HCT116 (cell line): ENCODE measurements at regions not wholly inside any gene's neighbourhood (a gene's known extent, or its start where the extent isn't known, plus 50 kb on each side); places are given as distances from the start of the nearest gene placed in this dataset.

ENCODE experiments used
- EZH2 ChIP-seq: fragments of 200-600 bp; sonication (generic); IDR thresholded peaks from 2 replicates; pipeline ENCODE4 v1.6.1; 2017; ENCODE audit warnings: antibody characterized with exemption, mixed run types
- JUND ChIP-seq: IDR thresholded peaks from 2 replicates; pipeline ENCODE4 v1.6.1; 2012
- MAX ChIP-seq: IDR thresholded peaks from 2 replicates; pipeline ENCODE4 v1.6.1; 2012
- POLR2A ChIP-seq: IDR thresholded peaks from 2 replicates; pipeline ENCODE4 v1.7.0; 2011; ENCODE audit warnings: borderline replicate concordance; ENCODE audit not compliant: insufficient read depth, insufficient read length; ENCODE audit errors: extremely low read depth
- SIN3A ChIP-seq: IDR thresholded peaks from 2 replicates; pipeline ENCODE4 v1.6.1; 2012; ENCODE audit warnings: low read depth
- YY1 ChIP-seq: IDR thresholded peaks from 2 replicates; pipeline ENCODE4 v1.6.1; 2011; ENCODE audit warnings: low read length, low read depth, moderate library complexity, mild to moderate bottlenecking; ENCODE audit not compliant: insufficient replicate concordance; ENCODE audit errors: extremely low read depth
- ZNF274 ChIP-seq: fragments of 200-500 bp; sonication (Bioruptor generic); IDR thresholded peaks from 2 replicates; pipeline ENCODE4 v1.6.1; 2014; ENCODE audit warnings: mild to moderate bottlenecking, low read depth, low read length, inconsistent platforms
- TF ChIP-seq, protein P1 (sequence below), 3 experiments: fragments of 200-600 bp in 1 of 3; sonication (generic) in 1 of 3; IDR thresholded peaks in 2 of 3; conservative IDR thresholded peaks in 1 of 3; 2 replicates each; pipeline ENCODE4 v1.5.1; 2012 to 2017; ENCODE audit warnings: low read depth in 2 of 3, low read length in 2 of 3, antibody characterized with exemption in 1 of 3, borderline replicate concordance in 1 of 3, control low read depth in 1 of 3, mild to moderate bottlenecking in 1 of 3, mixed read lengths in 1 of 3, mixed run types in 1 of 3, moderate library complexity in 1 of 3; ENCODE audit not compliant: insufficient read depth in 1 of 3
- TF ChIP-seq, protein P2 (sequence below): IDR thresholded peaks from 2 replicates; pipeline ENCODE4 v1.6.1; 2012

DNA sequence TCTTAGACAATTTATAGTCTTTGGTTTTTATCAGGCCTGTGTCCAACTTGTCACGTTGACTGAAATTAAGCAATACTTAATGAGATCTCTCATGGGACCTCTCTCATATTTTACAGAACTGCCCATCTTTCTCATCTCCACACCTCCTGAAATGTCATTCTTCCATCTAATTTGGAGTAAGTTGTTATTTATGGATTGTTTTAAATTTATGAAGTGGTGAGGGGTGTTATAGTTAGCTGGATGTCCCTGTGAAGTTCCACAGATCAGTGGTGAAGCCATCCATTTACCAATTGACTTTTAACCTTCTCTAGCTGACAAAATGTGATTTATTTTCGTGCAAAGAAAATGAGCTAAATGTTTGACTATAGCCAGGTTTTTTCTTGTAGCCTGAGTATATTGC is 824.9 kb downstream of the KCNJ2 start:
- TF ChIP-seq JUND (no peak), POLR2A (no peak), MAX (no peak), ZNF274 (no peak), EZH2 (no peak), SIN3A (no peak), YY1 (no peak)
- TF ChIP-seq, protein P1, sequence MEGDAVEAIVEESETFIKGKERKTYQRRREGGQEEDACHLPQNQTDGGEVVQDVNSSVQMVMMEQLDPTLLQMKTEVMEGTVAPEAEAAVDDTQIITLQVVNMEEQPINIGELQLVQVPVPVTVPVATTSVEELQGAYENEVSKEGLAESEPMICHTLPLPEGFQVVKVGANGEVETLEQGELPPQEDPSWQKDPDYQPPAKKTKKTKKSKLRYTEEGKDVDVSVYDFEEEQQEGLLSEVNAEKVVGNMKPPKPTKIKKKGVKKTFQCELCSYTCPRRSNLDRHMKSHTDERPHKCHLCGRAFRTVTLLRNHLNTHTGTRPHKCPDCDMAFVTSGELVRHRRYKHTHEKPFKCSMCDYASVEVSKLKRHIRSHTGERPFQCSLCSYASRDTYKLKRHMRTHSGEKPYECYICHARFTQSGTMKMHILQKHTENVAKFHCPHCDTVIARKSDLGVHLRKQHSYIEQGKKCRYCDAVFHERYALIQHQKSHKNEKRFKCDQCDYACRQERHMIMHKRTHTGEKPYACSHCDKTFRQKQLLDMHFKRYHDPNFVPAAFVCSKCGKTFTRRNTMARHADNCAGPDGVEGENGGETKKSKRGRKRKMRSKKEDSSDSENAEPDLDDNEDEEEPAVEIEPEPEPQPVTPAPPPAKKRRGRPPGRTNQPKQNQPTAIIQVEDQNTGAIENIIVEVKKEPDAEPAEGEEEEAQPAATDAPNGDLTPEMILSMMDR (IDR thresholded peaks at IDR 0.05 in 2 of 3, conservative IDR thresholded peaks at IDR 0.05 in 1 of 3; ENCODE audit: borderline replicate concordance in 1 of 3, insufficient read depth in 1 of 3, low read depth in 2 of 3, low read length in 2 of 3): no peak
- TF ChIP-seq, protein P2, sequence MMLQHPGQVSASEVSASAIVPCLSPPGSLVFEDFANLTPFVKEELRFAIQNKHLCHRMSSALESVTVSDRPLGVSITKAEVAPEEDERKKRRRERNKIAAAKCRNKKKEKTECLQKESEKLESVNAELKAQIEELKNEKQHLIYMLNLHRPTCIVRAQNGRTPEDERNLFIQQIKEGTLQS: no peak
